GM23338 (cell line): ENCODE measurements at regions not wholly inside any gene's neighbourhood (a gene's known extent, or its start where the extent isn't known, plus 50 kb on each side); places are given as distances from the start of the nearest gene placed in this dataset.

Experiments
- CREB1 ChIP-seq: fragments of 250-450 bp; sonication (Bioruptor Pico); IDR thresholded peaks from 2 replicates; pipeline ENCODE4 v1.5.0; 2020; ENCODE audit warnings: low read depth, mild to moderate bottlenecking, moderate library complexity
- ETS1 ChIP-seq: IDR thresholded peaks from 2 replicates; pipeline ENCODE4 v1.6.1; 2016; ENCODE audit warnings: antibody characterized with exemption
- EZH2 ChIP-seq: fragments of 200-600 bp; sonication (generic); IDR thresholded peaks from one replicate; pipeline ENCODE4 v1.8.0; 2017; ENCODE audit warnings: antibody characterized with exemption, mild to moderate bottlenecking, low read depth; ENCODE audit not compliant: unreplicated experiment
- EZH2phosphoT487 ChIP-seq: fragments of 200-600 bp; sonication (generic); IDR thresholded peaks from one replicate; pipeline ENCODE4 v1.8.1; 2018; ENCODE audit warnings: antibody characterized with exemption; ENCODE audit not compliant: unreplicated experiment
- JUNB ChIP-seq: IDR thresholded peaks from one replicate; pipeline ENCODE4 v1.6.1; 2016; ENCODE audit warnings: antibody characterized with exemption; ENCODE audit not compliant: unreplicated experiment
- NANOG ChIP-seq: IDR thresholded peaks from 2 replicates; pipeline ENCODE4 v1.6.1; 2016; ENCODE audit warnings: antibody characterized with exemption, borderline replicate concordance
- POLR2AphosphoS5 ChIP-seq: IDR thresholded peaks from 2 replicates; pipeline ENCODE4 v1.6.1; 2016; ENCODE audit warnings: antibody characterized with exemption, low read depth
- REST ChIP-seq: IDR thresholded peaks from one replicate; pipeline ENCODE4 v1.6.1; 2018; ENCODE audit warnings: antibody characterized with exemption; ENCODE audit not compliant: unreplicated experiment
- ZNF114 ChIP-seq: fragments of 250-450 bp; sonication (Bioruptor Pico); IDR thresholded peaks from 2 replicates; pipeline ENCODE4 v1.5.0; 2020; ENCODE audit warnings: mild to moderate bottlenecking, moderate library complexity
- ZNF331 ChIP-seq: fragments of 250-450 bp; sonication (Bioruptor Pico); IDR thresholded peaks from 2 replicates; pipeline ENCODE4 v1.5.0; 2020; ENCODE audit warnings: low read depth, mild to moderate bottlenecking, moderate library complexity
- TF ChIP-seq, protein P1 (sequence below), 2 experiments: fragments of 200-600 bp in 1 of 2; sonication (generic) in 1 of 2; conservative IDR thresholded peaks; 2 replicates each; pipeline versions ENCODE4 v1.5.1 to v1.6.1; 2016 to 2017; ENCODE audit warnings: antibody characterized with exemption in 2 of 2, low read depth in 2 of 2, mild to moderate bottlenecking in 2 of 2, moderate library complexity in 1 of 2

DNA sequence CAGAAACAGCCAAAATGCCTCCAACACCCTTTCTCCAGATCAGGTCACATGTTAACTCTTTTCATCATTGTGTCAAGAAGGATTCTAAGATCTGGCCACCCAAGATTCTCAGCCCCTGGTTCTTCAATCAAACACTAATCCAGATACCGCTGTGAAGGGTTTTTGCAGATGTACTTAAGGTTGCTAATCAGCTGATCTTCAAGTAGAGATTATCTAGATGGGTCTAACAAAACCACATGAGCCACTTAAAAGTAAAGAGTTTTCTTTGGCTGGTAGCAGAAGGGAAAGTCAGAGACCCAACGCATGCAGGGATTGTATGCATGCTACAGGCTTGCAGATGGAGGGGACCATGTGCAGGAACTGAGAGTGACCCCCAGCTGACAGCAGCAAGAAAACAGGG is 267.9 kb downstream of the CDK5RAP2 start:
- TF ChIP-seq, protein P1, sequence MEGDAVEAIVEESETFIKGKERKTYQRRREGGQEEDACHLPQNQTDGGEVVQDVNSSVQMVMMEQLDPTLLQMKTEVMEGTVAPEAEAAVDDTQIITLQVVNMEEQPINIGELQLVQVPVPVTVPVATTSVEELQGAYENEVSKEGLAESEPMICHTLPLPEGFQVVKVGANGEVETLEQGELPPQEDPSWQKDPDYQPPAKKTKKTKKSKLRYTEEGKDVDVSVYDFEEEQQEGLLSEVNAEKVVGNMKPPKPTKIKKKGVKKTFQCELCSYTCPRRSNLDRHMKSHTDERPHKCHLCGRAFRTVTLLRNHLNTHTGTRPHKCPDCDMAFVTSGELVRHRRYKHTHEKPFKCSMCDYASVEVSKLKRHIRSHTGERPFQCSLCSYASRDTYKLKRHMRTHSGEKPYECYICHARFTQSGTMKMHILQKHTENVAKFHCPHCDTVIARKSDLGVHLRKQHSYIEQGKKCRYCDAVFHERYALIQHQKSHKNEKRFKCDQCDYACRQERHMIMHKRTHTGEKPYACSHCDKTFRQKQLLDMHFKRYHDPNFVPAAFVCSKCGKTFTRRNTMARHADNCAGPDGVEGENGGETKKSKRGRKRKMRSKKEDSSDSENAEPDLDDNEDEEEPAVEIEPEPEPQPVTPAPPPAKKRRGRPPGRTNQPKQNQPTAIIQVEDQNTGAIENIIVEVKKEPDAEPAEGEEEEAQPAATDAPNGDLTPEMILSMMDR (conservative IDR thresholded peaks at IDR 0.05; ENCODE audit: low read depth in 2 of 2), result no peak
- TF ChIP-seq ETS1, result no peak
- TF ChIP-seq EZH2phosphoT487, result no peak
- TF ChIP-seq EZH2, result no peak
- TF ChIP-seq REST, result no peak
- no peak for TF ChIP-seq NANOG
- TF ChIP-seq CREB1 (CRISPR knock-in tag), result no peak
- TF ChIP-seq ZNF114 (CRISPR knock-in tag), result no peak
- TF ChIP-seq JUNB, result no peak
- TF ChIP-seq ZNF331, result no peak
- no peak for TF ChIP-seq POLR2AphosphoS5
